ENCODE measurements at regions not wholly inside any gene's neighbourhood (a gene's known extent, or its start where the extent isn't known, plus 50 kb on each side); places are given as distances from the start of the nearest gene placed in this dataset.

GRCh38 chr1:58367217-58367616 is 179.3 kb downstream of the OMA1 start:
- DNase-seq (ENCODE audit: low spot score), result no peak

GRCh38 chr1:58365328-58365727 is 181.2 kb downstream of the OMA1 start:
- DNase-seq (ENCODE audit: low spot score), result no peak

DNA sequence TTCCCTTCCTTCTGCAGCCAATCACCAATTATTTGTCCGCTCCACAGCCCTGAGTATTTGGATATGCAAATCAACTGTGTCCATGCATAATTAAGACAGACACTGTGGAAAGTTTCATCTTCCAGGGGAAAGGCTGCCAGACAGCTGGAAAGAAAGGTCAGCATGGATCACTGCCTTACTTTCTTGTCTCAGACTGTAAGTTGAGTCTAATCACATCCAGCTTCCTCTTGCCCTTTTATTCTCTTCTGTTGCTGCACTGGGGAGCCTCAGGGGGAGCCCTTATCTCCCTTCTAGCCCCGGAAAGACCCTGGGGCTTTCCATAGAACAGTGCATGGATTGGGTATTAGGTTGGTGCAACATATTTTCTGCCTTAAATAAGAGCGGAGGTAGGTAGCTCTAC is 182.9 kb downstream of the OMA1 start:
- DNase-seq (ENCODE audit: low spot score), result no peak

- DNase-seq (ENCODE audit: low spot score), result no peak
Observed at GRCh38 chr1:58361134-58361533, 185.4 kb downstream of the OMA1 start.

DNA sequence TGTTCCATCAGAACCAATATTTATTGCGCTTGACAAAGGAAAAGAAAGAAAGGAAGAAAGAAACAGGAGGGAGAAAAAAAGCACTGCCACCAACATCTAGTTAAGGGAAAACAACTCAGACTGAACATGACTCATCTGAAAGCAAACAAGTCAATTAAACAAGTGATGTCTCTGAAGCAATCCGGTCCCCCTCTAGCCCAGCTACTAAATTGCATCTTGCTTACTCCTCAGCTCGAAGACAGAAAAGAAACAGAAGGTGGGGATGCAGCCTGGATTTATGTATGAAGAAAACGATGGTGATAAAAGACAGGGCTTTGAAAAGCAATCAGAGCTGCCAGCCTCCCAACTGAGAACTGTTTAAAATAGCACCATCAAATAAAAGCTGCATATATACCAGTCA is 188.2 kb downstream of the OMA1 start:
- DNase-seq (ENCODE audit: low spot score), result no peak

DNA sequence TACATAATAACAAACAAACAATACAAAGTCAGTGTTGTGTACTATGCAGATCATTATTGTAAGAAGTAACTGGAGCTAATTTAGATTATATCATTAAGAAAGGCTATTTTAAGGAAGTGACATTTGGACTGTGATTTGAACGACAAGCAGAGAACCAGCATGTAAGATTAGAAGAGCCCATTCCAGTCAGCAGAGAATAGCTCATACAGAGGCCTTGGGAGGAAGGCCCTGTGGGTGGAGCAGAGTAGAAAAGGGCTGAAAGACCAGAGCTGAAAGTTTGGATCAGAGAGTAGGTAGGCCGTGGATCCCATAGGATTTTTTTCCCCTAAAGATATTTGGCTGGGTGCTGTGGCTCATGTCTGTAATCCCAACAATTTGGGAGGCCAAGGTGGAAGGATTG is 190.1 kb downstream of the OMA1 start:
- DNase-seq (ENCODE audit: low spot score), result no peak

DNA sequence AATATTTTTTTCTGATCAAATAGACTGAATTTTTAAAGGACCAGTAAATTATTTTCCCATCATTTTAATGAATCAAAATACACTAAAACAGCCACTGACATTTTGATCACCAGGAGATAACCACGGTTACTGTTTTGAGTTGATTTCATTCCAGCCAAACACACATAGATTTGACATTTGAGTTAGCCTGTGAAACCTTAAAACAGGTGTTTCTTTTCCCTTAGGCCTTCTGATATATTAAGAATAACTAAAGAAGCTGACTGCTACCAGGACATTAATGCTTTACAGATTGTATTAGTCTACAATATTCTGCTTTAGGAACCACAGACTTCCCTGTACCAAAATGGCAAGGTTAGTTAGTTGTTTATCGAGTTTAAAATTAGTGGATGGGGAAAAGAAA is 193.4 kb downstream of the OMA1 start:
- DNase-seq (ENCODE audit: low spot score), result no peak

DNA sequence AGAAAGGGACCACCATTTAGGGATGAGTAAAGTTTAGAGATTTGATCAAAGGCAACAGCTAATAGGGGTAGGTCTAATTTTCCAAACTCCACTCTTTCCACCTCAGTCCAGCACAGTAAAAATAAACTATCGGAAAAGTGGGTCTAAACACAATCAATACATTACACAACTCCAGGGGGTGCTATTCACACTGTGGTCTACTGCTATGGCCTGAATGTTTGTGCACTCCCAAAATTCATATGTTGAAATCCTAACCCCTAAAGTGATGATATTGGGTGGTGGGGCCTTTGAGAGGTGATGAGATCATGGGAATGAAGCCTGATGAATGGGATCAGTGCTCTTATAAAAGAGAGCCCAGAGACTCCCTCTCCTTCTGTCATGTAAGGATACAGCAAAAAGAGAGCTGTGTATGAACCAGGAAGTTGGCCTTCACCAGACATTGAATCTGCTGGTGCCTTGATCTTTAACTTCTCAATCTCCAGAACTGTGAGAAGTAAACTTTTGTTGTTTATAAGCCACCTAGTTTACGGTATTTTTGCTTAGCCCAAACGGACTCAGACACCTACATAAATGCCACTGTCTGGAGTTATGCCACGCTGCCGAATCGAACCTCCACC is 193.9 kb downstream of the OMA1 start:
- DNase-seq (ENCODE audit: low spot score), result no peak

DNA sequence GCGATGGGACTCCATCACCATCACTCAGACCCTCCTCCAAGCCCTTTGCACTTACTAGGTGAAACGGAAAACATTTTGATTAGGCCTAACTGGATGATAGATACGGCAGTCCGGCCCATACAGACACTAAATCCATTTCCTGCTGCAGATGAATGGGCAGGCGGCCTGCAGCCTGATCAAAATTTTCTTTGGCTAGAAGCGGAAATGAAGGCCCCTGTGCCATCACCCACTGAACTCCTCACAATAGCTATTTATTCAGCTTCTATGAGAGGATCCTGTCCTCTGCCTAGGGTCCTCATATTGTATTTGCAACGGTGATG is 200.5 kb downstream of the OMA1 start:
- DNase-seq (ENCODE audit: low spot score), result no peak

DNA sequence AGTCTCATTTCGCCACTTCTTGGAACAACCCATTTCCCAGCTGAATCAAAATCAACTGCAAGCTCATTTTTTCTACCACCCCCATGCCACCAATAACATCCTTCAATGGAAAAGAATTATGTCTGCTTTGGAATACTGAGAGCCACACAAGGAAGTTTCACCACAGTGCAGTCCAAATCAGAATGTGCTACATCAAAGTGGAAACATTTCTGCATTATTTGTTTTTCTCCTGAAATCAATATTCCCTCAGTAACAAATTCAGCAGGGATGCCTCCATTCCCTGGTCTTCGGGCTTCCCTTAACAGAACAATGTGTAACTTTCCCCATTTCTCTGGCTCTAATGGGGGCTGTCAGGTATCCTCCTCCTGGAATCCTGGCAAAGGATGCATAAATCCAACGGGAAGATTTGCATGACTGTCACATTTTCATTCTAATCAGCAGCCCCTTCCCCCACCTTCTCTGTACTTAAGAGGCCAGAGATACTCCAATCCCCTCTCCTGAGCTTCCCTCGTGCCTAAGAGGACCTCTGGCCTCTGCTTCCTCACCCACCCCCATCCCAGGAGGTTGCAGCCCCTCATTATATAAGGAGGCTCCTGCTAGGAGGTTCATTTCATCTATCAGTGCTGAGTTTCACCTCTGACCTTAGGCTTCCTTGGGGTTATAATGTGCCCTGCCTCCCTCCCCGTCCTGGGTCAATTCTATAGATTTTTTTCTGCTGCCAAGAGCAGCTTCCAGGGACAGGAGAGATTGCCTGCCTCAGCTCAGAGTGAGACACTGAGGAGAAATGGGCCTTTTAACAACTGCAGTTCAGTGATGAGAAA is 201.1 kb downstream of the OMA1 start:
- no peak for DNase-seq (ENCODE audit: low spot score)

GRCh38 chr1:58340185-58340584 is 206.3 kb downstream of the OMA1 start:
- no peak for DNase-seq (ENCODE audit: low spot score)

DNA sequence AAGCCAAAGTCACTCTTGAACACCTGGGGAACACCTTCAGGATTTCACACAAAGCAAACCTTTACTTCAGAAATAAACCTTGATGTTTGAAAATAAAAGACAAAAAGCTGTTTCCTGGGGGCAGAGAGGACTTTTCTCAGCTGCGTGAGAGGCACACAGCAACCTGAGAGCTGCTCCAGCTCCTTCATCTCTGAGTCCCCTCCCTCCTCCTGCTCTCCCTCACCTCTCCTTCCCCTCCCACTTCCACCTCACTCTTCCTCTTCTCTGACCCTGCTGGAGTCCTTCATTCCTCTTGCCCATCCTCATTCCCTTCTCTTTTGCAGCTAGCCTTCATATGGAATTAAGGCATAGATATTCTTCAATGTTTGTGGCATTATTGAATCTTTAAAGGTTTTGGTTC is 208.4 kb downstream of the OMA1 start:
- no peak for DNase-seq (ENCODE audit: low spot score)

- no peak for DNase-seq (ENCODE audit: low spot score)
Observed at GRCh38 chr1:58333511-58333910, 213.0 kb downstream of the OMA1 start.

- DNase-seq (ENCODE audit: low spot score), result no peak
Observed at GRCh38 chr1:58331156-58331555, 215.4 kb downstream of the OMA1 start.

- DNase-seq (ENCODE audit: low spot score), result no peak
Observed at GRCh38 chr1:58325866-58326265, 220.7 kb downstream of the OMA1 start.

DNA sequence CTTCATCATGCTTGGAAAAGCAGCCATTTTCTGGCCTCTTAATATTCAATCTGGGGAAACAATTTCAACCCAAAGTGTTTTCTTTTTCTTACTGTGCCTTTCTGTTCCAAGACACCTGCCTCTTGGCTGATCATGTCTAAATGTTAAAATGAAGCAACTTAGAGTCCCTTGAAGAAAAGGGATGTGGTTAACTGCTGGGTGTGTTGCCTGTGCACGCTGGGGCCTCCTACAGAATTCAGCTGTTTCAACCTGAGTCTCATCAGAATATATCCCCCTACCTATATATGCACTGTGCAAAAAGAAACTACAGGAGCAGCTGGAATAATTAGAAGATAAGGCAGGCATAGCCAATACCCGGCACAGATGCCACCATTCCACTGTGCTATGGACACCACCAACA is 222.0 kb downstream of the OMA1 start:
- no peak for DNase-seq (ENCODE audit: low spot score)

- no peak for DNase-seq (ENCODE audit: low spot score)
Observed at GRCh38 chr1:58318157-58319005, 228.1 kb downstream of the OMA1 start.

GRCh38 chr1:58317694-58318093 is 228.8 kb downstream of the OMA1 start:
- no peak for DNase-seq (ENCODE audit: low spot score)

DNA sequence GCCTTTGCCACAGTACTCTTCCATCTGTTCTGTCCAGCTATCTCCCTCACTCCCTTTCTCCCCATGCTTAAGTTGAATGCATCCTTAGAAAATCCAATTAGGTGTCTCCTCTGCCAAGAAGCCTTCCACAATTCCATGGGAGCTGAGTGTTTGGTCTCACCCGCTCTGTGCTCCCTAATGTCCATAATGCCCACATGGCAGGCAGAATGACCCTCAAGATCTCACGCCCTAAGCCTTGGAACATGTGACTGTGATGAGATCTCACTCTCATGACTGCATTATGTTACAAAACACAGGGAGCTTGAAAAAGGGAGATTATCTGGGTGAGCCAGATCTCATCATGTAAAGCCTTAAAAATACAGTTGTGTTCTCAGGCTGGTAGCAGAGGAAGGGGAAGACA is 229.4 kb downstream of the OMA1 start:
- DNase-seq (ENCODE audit: low spot score), result no peak

- DNase-seq (ENCODE audit: low spot score), result no peak
Observed at GRCh38 chr1:58316141-58316540, 230.4 kb downstream of the OMA1 start.

DNA sequence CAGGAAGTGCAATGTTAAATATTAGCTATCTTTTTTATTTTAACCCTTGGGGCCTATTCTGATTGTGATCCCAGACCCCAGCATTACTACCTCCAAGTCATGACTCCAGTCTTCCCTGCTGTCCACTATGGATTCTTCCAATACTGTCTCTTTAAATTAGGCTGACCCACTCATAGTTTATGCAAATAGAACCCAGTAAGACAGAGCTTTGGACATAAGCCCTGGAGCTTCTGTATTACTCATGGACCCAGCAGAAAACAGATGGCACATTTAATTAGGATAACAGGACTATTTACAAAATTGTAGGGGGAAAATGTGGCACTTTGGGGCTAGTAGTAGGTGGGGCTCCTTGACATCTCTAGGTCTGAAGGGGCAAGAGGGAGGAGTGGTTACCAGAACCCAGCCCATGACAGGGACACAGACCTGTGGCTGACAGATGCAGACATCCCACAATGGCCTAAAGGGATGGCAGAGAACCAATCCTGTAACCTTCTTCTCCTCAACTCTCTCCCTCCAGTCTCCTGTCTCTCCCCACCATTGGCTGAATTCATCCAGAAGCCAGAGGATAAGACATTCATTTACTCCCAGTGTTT is 233.5 kb downstream of the OMA1 start:
- no peak for DNase-seq (ENCODE audit: low spot score)

DNA sequence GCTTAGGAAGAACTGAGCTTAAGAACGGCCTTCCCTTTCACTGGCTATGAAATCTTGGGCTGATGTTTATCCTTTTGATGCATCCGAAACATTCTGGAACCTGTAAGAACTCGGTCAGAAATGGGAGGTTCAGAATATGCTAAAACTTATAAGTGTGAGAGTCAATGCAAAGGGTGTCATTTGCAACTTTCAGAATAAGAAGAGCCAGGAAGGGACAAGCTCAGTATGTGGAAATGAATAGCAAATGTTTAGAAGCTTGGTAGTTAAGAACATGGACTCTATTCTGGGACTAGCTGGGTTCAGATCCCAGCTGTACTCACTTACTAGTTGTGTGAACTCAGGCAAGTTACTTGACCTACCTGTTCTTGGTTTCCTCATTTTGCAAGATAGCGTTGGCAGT is 234.1 kb downstream of the OMA1 start:
- no peak for DNase-seq (ENCODE audit: low spot score)

GRCh38 chr1:58310881-58311280 is 235.6 kb downstream of the OMA1 start:
- DNase-seq (ENCODE audit: low spot score), result no peak

Data from NAMALWA (cell line).